Neural cell (in vitro differentiated cells): ENCODE measurements at regions not wholly inside any gene's neighbourhood (a gene's known extent, or its start where the extent isn't known, plus 50 kb on each side); places are given as distances from the start of the nearest gene placed in this dataset.
A peak's percentile ranks its signal among the peaks of the same experiment; 100 is the strongest.

Source experiments
- H2AFZ ChIP-seq: fragments of 200-600, 300-800 bp; sonication (generic), shearing (Covaris generic); 2 replicates; pipeline ENCODE4 v1.6.0; 2014; ENCODE audit warnings: low read depth, mild to moderate bottlenecking, antibody characterized with exemption, low read length, moderate library complexity
- H3F3A ChIP-seq: fragments of 200-600 bp; shearing (Covaris generic); 2 replicates; pipeline ENCODE4 v1.6.1; 2016; ENCODE audit warnings: mild to moderate bottlenecking, moderate library complexity, mixed read lengths, antibody characterized with exemption, low read length; ENCODE audit not compliant: insufficient read depth, poor library complexity, severe bottlenecking
- H3K27ac ChIP-seq: fragments of 200-600, 300-800 bp; sonication (generic), shearing (Covaris generic); 2 replicates; pipeline ENCODE4 v1.5.1; 2014; ENCODE audit warnings: mild to moderate bottlenecking, low read length, moderate library complexity
- H3K27me3 ChIP-seq: fragments of 300-800, 200-600 bp; sonication (generic), shearing (Covaris generic); 2 replicates; pipeline ENCODE4 v1.6.0; 2014; ENCODE audit warnings: mild to moderate bottlenecking, low read depth, low read length, moderate library complexity; ENCODE audit not compliant: insufficient read depth
- H3K36me3 ChIP-seq: fragments of 300-800, 200-600 bp; sonication (generic), shearing (Covaris generic); 2 replicates; pipeline ENCODE4 v1.5.1; 2014; ENCODE audit warnings: mild to moderate bottlenecking, antibody characterized with exemption, low read length, moderate library complexity; ENCODE audit not compliant: insufficient read depth
- H3K4me2 ChIP-seq: fragments of 300-800, 200-600 bp; sonication (generic), shearing (Covaris generic); 2 replicates; pipeline ENCODE4 v1.6.0; 2014; ENCODE audit warnings: mild to moderate bottlenecking, low read length
- H3K4me3 ChIP-seq: fragments of 300-800, 200-600 bp; sonication (generic), shearing (Covaris generic); 2 replicates; pipeline ENCODE4 v1.5.1; 2014; ENCODE audit warnings: mild to moderate bottlenecking, low read length, moderate library complexity
- H3K79me2 ChIP-seq: fragments of 200-600 bp; shearing (Covaris generic); replicated peaks from 2 replicates; pipeline ENCODE4 v1.6.0; 2014; ENCODE audit warnings: mild to moderate bottlenecking, low read length, moderate library complexity; ENCODE audit not compliant: insufficient read depth
- H3K9ac ChIP-seq: fragments of 300-800, 200-600 bp; sonication (generic), shearing (Covaris generic); 2 replicates; pipeline ENCODE4 v1.6.1; 2016; ENCODE audit warnings: mild to moderate bottlenecking, low read length, mixed read lengths
- H3K9me2 ChIP-seq: fragments of 200-600 bp; shearing (Covaris generic); 2 replicates; pipeline ENCODE4 v1.6.1; 2016; ENCODE audit warnings: mild to moderate bottlenecking, low read length, mixed read lengths; ENCODE audit not compliant: insufficient read depth
- H3K9me3 ChIP-seq: fragments of 200-600, 300-800 bp; sonication (generic), shearing (Covaris generic); 2 replicates; pipeline ENCODE4 v1.6.1; 2016; ENCODE audit warnings: mild to moderate bottlenecking, mixed run types, low read length, moderate library complexity, mixed read lengths
- H4K20me1 ChIP-seq: fragments of 200-600 bp; shearing (Covaris generic); 2 replicates; pipeline ENCODE4 v1.6.1; 2016; ENCODE audit warnings: mild to moderate bottlenecking, mixed run types; ENCODE audit not compliant: insufficient read depth
- EP300 ChIP-seq: fragments of 450-650 bp; conservative IDR thresholded peaks from 2 replicates; pipeline ENCODE4 v1.6.1; 2014; ENCODE audit warnings: antibody characterized with exemption, mild to moderate bottlenecking, moderate library complexity; ENCODE audit not compliant: poor library complexity, severe bottlenecking
- EZH2 ChIP-seq: fragments of 200-600, 300-800 bp; shearing (Covaris generic), sonication (generic); IDR thresholded peaks from 2 replicates; pipeline ENCODE4 v1.6.1; 2014; ENCODE audit warnings: antibody characterized with exemption, low read length, borderline replicate concordance, mild to moderate bottlenecking; ENCODE audit not compliant: insufficient read depth, poor library complexity, severe bottlenecking
- MXI1 ChIP-seq: fragments of 450-650 bp; conservative IDR thresholded peaks from 2 replicates; pipeline ENCODE4 v1.6.1; 2014; ENCODE audit warnings: antibody characterized with exemption, mild to moderate bottlenecking; ENCODE audit not compliant: poor library complexity, severe bottlenecking
- POLR2AphosphoS5 ChIP-seq: IDR thresholded peaks from 2 replicates; pipeline ENCODE4 v1.6.1; 2012
- RAD21 ChIP-seq: fragments of 450-650 bp; conservative IDR thresholded peaks from 2 replicates; pipeline ENCODE4 v1.6.1; 2014; ENCODE audit warnings: antibody characterized with exemption, mild to moderate bottlenecking, moderate library complexity
- REST ChIP-seq: IDR thresholded peaks from 2 replicates; pipeline ENCODE4 v1.6.1; 2012; ENCODE audit warnings: borderline replicate concordance
- SMC3 ChIP-seq: fragments of 450-650 bp; conservative IDR thresholded peaks from 2 replicates; pipeline ENCODE4 v1.6.1; 2014; ENCODE audit warnings: antibody characterized with exemption, mild to moderate bottlenecking, moderate library complexity; ENCODE audit not compliant: poor library complexity
- TAF1 ChIP-seq: IDR thresholded peaks from 2 replicates; pipeline ENCODE4 v1.6.1; 2012; ENCODE audit warnings: low read depth
- TF ChIP-seq, protein P1 (sequence below): fragments of 450-650 bp; IDR thresholded peaks from 2 replicates; pipeline ENCODE4 v1.5.1; 2014; ENCODE audit warnings: antibody characterized with exemption, mild to moderate bottlenecking, moderate library complexity; ENCODE audit not compliant: poor library complexity, severe bottlenecking

DNA sequence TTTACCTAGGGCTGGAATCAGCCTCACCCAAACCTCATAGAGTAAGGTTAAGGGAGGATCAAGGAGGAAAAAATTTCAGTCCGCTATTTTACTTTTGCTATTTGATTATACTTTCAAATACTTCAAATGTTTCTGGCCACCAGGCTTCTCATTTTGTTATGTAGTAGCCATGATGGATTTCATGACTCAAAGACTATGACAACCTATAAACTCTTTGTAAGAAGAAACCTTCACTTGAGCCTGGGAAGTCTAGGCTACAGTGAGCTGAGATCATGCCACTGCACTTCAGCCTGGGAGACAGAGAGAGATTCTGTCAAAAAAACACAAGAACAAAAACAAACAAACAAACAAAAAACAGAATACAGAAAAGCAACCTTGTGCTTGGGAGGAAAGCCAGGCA lies 293.6 kb upstream of the TNC start:
- TF ChIP-seq SMC3 (no peak), EZH2 (no peak), POLR2AphosphoS5 (no peak), REST (no peak), MXI1 (no peak), TAF1 (no peak), RAD21 (no peak), EP300 (no peak)
- TF ChIP-seq, protein P1, sequence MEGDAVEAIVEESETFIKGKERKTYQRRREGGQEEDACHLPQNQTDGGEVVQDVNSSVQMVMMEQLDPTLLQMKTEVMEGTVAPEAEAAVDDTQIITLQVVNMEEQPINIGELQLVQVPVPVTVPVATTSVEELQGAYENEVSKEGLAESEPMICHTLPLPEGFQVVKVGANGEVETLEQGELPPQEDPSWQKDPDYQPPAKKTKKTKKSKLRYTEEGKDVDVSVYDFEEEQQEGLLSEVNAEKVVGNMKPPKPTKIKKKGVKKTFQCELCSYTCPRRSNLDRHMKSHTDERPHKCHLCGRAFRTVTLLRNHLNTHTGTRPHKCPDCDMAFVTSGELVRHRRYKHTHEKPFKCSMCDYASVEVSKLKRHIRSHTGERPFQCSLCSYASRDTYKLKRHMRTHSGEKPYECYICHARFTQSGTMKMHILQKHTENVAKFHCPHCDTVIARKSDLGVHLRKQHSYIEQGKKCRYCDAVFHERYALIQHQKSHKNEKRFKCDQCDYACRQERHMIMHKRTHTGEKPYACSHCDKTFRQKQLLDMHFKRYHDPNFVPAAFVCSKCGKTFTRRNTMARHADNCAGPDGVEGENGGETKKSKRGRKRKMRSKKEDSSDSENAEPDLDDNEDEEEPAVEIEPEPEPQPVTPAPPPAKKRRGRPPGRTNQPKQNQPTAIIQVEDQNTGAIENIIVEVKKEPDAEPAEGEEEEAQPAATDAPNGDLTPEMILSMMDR = no peak
- H3K4me2 ChIP-seq = no peak overlapping the region

GRCh38 chr9:115411993-115412452 lies 294.1 kb upstream of the TNC start:
- no peak for TF ChIP-seq SMC3
- peak; percentile 9 for TF ChIP-seq POLR2AphosphoS5
- no peak overlapping the region for H3K27ac ChIP-seq
- no peak overlapping the region for H2AFZ ChIP-seq
- H3K4me3 ChIP-seq = no peak overlapping the region
- no peaks in the 10 kb centered on the region for H4K20me1 ChIP-seq
- no peaks in the 10 kb centered on the region for H3K79me2 ChIP-seq
- no peak overlapping the region for H3K9ac ChIP-seq
- H3K4me2 ChIP-seq = no peak overlapping the region
- H3K27me3 ChIP-seq = no peaks in the 10 kb centered on the region
- H3K9me3 ChIP-seq = no peaks in the 10 kb centered on the region
- no peaks in the 10 kb centered on the region for H3F3A ChIP-seq
- H3K36me3 ChIP-seq = no peaks in the 10 kb centered on the region
- no peaks in the 10 kb centered on the region for H3K9me2 ChIP-seq

More for the DNA sequence above, 293.6 kb upstream of the TNC start:
- Histone ChIP-seq H2AFZ (no peak overlapping the region), H4K20me1 (no peaks in the 10 kb centered on the region), H3K9me3 (no peaks in the 10 kb centered on the region), H3K27ac (no peak overlapping the region), H3K79me2 (no peaks in the 10 kb centered on the region), H3K9ac (no peak overlapping the region), H3K27me3 (no peaks in the 10 kb centered on the region), H3K4me3 (no peak overlapping the region), H3K36me3 (no peaks in the 10 kb centered on the region), H3K9me2 (no peaks in the 10 kb centered on the region), H3F3A (no peaks in the 10 kb centered on the region)

DNA sequence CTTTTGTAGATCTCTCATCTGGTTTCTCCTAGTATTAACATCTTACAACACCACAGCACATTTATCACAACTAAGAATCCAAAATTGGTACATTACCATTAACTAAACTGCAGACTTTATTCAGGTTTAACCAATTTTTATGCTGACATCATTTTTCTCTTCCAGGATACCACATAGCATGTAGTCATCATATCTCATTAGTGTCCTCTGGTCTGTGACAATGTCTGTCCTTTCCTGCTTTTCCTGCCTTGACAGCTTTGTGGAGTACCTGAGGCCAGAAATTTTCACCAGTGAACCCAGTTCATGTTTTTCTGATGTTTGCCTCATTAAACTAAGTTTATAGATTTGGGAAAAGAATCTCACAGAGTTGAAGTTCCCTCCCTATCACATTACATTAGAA lies 294.7 kb upstream of the TNC start:
- Histone ChIP-seq H3K36me3 (no peaks in the 10 kb centered on the region), H3K4me2 (no peak overlapping the region), H3K79me2 (no peaks in the 10 kb centered on the region), H2AFZ (no peak overlapping the region), H4K20me1 (no peaks in the 10 kb centered on the region), H3K9me2 (no peaks in the 10 kb centered on the region), H3F3A (no peaks in the 10 kb centered on the region), H3K27me3 (no peaks in the 10 kb centered on the region), H3K9me3 (no peaks in the 10 kb centered on the region), H3K9ac (no peak overlapping the region), H3K27ac (no peak overlapping the region), H3K4me3 (no peak overlapping the region)
- TF ChIP-seq EP300 = no peak
- no peak for TF ChIP-seq MXI1
- TF ChIP-seq TAF1 = no peak
- TF ChIP-seq REST = no peak
- TF ChIP-seq POLR2AphosphoS5 = no peak
- TF ChIP-seq EZH2 = no peak
- no peak for TF ChIP-seq SMC3
- no peak for TF ChIP-seq RAD21
- TF ChIP-seq, protein P1 = no peak
